Gastrocnemius medialis (tissue), 4 donors: ENCODE measurements at regions not wholly inside any gene's neighbourhood (a gene's known extent, or its start where the extent isn't known, plus 50 kb on each side); places are given as distances from the start of the nearest gene placed in this dataset.

Experiments
- ATAC-seq, 2 donors: fragments of 150-250 bp; one replicate each; pipeline ENCODE4 v1.9.1; 2016
- DNase-seq, 2 donors: peaks; one replicate each; pipeline ENCODE4 v3.0.0-alpha.2; 2019
- H3K27ac ChIP-seq, 4 donors: fragments of 200-600 bp; sonication (generic); 1 replicate in 1 of 4; 2 replicates in 3 of 4; pipeline ENCODE4 v1.5.1; 2016 to 2018; ENCODE audit warnings: mild to moderate bottlenecking in 2 of 4, moderate library complexity in 1 of 4
- H3K27me3 ChIP-seq, 3 donors: fragments of 200-600 bp; sonication (generic) in 2 of 3; 1 replicate in 1 of 3; 2 replicates in 2 of 3; pipeline versions ENCODE4 v1.5.1 to v1.6.0; 2016 to 2019; ENCODE audit warnings: mild to moderate bottlenecking in 1 of 3, moderate library complexity in 1 of 3
- H3K36me3 ChIP-seq, 2 donors: fragments of 200-600 bp; sonication (generic) in 1 of 2; one replicate each; pipeline ENCODE4 v1.5.1; 2017 to 2018
- H3K4me1 ChIP-seq, 2 donors: fragments of 200-600 bp; sonication (generic) in 1 of 2; one replicate each; pipeline ENCODE4 v1.5.1; 2016 to 2017; ENCODE audit warnings: mild to moderate bottlenecking in 2 of 2
- H3K4me3 ChIP-seq, 4 donors: fragments of 200-600 bp; sonication (generic) in 3 of 4; 1 replicate in 1 of 4; 2 replicates in 3 of 4; pipeline ENCODE4 v1.5.1; 2016 to 2019; ENCODE audit warnings: mild to moderate bottlenecking in 2 of 4
- H3K9me3 ChIP-seq, 3 donors: fragments of 200-600 bp; sonication (generic) in 2 of 3; 1 replicate in 1 of 3; 2 replicates in 2 of 3; pipeline ENCODE4 v1.5.1; 2016 to 2019
- POLR2A ChIP-seq, 2 donors: fragments of 450-650 bp; IDR thresholded peaks; one replicate each; pipeline ENCODE4 v1.6.1; 2017; ENCODE audit warnings: antibody characterized with exemption in 2 of 2, mild to moderate bottlenecking in 2 of 2, moderate library complexity in 2 of 2
- in situ Hi-C, 4 donors: fragments of 200-750 bp; cut with MboI; loops; one replicate each; pipeline versions ENCODE4 v1.15.0 to v1.8.0; 2017; ENCODE audit warnings: low sequenced_read_pairs in 4 of 4
- intact Hi-C: fragments of 100-400 bp; cut with DNase I; formaldehyde crosslinking; loops from one replicate; pipeline ENCODE4 v1.15.1; 2023; ENCODE audit warnings: low total_unique reads
- TF ChIP-seq, protein P1 (sequence below), 5 experiments: fragments of 450-650 bp in 3 of 5; fragments of 200-600 bp in 2 of 5; sonication (generic) in 2 of 5; IDR thresholded peaks in 4 of 5; conservative IDR thresholded peaks in 1 of 5; 1 replicate in 4 of 5; 2 replicates in 1 of 5; pipeline ENCODE4 v1.5.1; 2016 to 2019; ENCODE audit warnings: antibody characterized with exemption in 5 of 5, mild to moderate bottlenecking in 3 of 5, moderate library complexity in 3 of 5

DNA sequence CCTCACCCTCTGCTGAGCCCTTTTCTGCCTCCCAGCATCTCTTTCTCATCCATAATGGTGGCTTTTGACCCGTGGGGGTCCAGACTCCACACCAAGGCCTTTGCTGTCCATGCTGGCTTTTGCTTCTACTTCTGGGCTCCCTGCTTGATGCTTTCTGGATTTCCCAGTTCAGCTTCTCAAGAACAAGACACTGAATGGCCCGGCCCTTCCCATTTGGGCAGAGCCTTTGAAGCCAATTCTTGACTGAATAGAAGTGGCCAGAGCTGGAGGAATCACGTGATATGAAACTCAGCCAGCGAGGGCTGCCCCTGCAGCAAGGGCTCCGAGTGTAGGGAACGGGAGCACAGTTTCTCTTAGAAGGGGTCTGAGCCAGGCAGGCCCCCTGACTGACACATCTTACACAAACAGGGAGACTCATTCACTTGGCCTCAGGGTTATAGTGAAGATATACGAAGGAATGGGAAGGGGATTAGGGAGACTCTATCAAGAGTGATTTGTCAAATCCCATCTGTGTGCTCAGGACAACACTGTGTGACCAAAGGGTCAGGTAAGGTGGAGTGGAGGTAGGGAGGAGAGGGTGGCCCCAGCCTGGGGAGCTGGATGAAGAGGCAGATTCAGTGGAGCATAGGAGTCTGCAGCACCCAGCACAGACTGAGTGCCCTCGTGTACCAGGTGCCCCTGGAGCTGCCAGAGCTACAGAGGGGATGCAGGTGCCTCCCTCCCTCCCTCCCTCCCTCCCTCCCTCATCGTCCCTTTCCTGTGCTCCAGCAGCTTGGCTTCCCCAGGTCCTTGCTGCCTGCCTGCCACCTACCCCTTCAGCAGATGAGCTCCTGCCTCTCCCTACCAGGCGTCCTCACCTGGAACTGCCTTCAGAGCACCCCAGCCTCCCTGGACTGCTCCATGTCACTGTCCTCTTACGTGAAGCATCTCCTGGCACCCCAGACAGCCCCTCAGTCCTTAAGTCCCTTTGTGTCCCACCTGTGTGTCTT, 106.0 kb downstream of the TRIM29 start:
- in situ Hi-C loops = loop anchor here in 1 of 4 donors (10.0 kb wide), 1 partner anchor 63 kb away; no protein-coding TSS in a partner anchor
- H3K4me3 ChIP-seq = no peak overlapping the region
- no peaks in the 10 kb centered on the region for H3K9me3 ChIP-seq
- DNase-seq = no peak
- no peaks in the 10 kb centered on the region for H3K36me3 ChIP-seq
- no peaks in the 10 kb centered on the region for H3K4me1 ChIP-seq
- TF ChIP-seq, protein P1, sequence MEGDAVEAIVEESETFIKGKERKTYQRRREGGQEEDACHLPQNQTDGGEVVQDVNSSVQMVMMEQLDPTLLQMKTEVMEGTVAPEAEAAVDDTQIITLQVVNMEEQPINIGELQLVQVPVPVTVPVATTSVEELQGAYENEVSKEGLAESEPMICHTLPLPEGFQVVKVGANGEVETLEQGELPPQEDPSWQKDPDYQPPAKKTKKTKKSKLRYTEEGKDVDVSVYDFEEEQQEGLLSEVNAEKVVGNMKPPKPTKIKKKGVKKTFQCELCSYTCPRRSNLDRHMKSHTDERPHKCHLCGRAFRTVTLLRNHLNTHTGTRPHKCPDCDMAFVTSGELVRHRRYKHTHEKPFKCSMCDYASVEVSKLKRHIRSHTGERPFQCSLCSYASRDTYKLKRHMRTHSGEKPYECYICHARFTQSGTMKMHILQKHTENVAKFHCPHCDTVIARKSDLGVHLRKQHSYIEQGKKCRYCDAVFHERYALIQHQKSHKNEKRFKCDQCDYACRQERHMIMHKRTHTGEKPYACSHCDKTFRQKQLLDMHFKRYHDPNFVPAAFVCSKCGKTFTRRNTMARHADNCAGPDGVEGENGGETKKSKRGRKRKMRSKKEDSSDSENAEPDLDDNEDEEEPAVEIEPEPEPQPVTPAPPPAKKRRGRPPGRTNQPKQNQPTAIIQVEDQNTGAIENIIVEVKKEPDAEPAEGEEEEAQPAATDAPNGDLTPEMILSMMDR (IDR thresholded peaks at IDR 0.05 in 4 of 5, conservative IDR thresholded peaks at IDR 0.05 in 1 of 5) = no peak
- TF ChIP-seq POLR2A (IDR thresholded peaks at IDR 0.05) = no peak
- no peak for ATAC-seq
- peaks cover 0 to 2% (median 0%) of the 10 kb centered on the region in 3 donors for H3K27me3 ChIP-seq
- intact Hi-C loops = no loop called here
- no peak overlapping the region for H3K27ac ChIP-seq

DNA sequence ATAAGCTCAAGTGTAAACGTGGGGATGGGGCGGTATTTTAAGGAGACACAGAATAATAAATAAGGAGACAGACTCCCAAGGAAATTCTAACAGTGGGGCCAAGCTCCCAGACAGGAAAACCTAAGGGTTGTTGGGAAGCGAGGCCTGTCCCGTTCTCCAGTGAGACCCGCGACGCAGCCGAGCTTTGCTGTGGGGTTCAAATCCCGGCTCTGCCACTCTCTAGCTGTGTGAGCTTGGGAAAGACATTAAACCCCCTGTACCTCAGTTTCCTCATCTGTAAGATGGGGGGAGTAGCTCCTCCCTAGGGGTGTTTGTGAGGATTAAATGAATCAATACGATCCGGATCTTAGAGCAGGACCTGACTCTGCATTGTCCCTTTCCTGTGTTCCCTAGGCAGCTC, 106.8 kb downstream of the TRIM29 start:
- ATAC-seq (no peak), DNase-seq (no peak)
- no peak overlapping the region for H3K4me3 ChIP-seq
- peaks cover 0 to 2% (median 0%) of the 10 kb centered on the region in 3 donors for H3K27me3 ChIP-seq
- TF ChIP-seq POLR2A (IDR thresholded peaks at IDR 0.05) = no peak
- TF ChIP-seq, protein P1 (IDR thresholded peaks at IDR 0.05 in 4 of 5, conservative IDR thresholded peaks at IDR 0.05 in 1 of 5) = no peak
- no peaks in the 10 kb centered on the region for H3K9me3 ChIP-seq
- H3K4me1 ChIP-seq = no peaks in the 10 kb centered on the region
- no peak overlapping the region for H3K27ac ChIP-seq
- intact Hi-C loops (no loop called here), in situ Hi-C loops (loop anchor here in 1 of 4 donors (10.0 kb wide), 1 partner anchor 64 kb away; no protein-coding TSS in a partner anchor)
- H3K36me3 ChIP-seq = no peaks in the 10 kb centered on the region

DNA sequence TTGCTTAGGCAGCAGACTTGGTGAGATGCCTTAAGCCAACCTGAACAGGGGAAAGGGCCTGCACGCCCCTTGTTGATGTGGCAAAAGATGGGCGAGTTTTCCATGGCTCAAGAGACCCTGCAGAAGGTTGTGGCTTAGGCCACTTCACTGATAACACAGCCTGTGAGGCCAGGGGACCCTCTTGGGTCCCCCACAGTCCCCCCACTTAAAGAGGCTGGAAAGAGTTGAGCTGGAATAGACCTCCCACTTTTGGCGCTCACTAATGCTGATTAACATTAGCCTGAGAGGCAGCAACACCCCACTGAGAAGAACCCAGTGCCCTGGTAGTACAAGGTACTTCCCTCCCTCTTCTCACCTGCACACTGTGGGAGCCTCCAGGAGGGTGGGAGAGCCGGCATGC, 107.5 kb downstream of the TRIM29 start:
- intact Hi-C loops (no loop called here), in situ Hi-C loops (loop anchor here in 1 of 4 donors (10.0 kb wide), 1 partner anchor 64 kb away; no protein-coding TSS in a partner anchor)
- TF ChIP-seq POLR2A (IDR thresholded peaks at IDR 0.05) = no peak
- TF ChIP-seq, protein P1 (IDR thresholded peaks at IDR 0.05 in 4 of 5, conservative IDR thresholded peaks at IDR 0.05 in 1 of 5) = no peak
- DNase-seq (no peak), ATAC-seq (no peak)
- H3K4me3 ChIP-seq = no peak overlapping the region
- H3K4me1 ChIP-seq = no peaks in the 10 kb centered on the region
- peaks cover 0 to 2% (median 0%) of the 10 kb centered on the region in 3 donors for H3K27me3 ChIP-seq
- H3K9me3 ChIP-seq = no peaks in the 10 kb centered on the region
- H3K36me3 ChIP-seq = no peaks in the 10 kb centered on the region
- H3K27ac ChIP-seq = no peak overlapping the region

DNA sequence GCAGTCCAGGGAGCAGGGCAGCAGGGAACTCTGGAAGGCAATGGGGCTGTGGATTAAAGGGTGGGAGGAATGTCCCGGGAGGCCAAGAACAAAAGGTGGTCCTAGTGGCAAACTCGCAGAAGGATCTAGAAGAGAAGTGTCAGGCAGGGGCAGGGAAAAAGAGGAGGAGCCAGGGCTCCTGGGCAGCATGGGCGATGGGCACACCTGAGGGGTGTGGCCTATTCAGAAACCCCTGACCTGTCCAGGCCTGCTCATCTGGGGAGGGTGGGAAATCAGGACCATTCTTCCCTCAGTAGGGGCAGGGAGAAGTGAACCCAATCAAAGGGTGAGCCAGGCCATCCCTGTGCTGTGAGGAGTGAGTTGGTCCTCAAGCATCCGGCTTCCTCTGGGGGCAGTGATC, 108.6 kb downstream of the TRIM29 start:
- H3K27me3 ChIP-seq = peaks cover 0 to 2% (median 0%) of the 10 kb centered on the region in 3 donors
- H3K27ac ChIP-seq = no peak overlapping the region
- ATAC-seq (no peak), DNase-seq (no peak)
- H3K36me3 ChIP-seq = no peaks in the 10 kb centered on the region
- no peaks in the 10 kb centered on the region for H3K9me3 ChIP-seq
- in situ Hi-C loops = no loop called here
- TF ChIP-seq, protein P1 (IDR thresholded peaks at IDR 0.05 in 4 of 5, conservative IDR thresholded peaks at IDR 0.05 in 1 of 5) = no peak
- TF ChIP-seq POLR2A (IDR thresholded peaks at IDR 0.05) = no peak
- intact Hi-C loops = no loop called here
- no peaks in the 10 kb centered on the region for H3K4me1 ChIP-seq
- no peak overlapping the region for H3K4me3 ChIP-seq
